Ecto neural progenitor cell (in vitro differentiated cells): ENCODE measurements at regions not wholly inside any gene's neighbourhood (a gene's known extent, or its start where the extent isn't known, plus 50 kb on each side); places are given as distances from the start of the nearest gene placed in this dataset.
A peak's percentile ranks its signal among the peaks of the same experiment; 100 is the strongest.

Source experiments
- DNase-seq: peaks from one replicate; pipeline ENCODE4 v3.0.0-alpha.2; 2018; ENCODE audit warnings: low spot score

DNA sequence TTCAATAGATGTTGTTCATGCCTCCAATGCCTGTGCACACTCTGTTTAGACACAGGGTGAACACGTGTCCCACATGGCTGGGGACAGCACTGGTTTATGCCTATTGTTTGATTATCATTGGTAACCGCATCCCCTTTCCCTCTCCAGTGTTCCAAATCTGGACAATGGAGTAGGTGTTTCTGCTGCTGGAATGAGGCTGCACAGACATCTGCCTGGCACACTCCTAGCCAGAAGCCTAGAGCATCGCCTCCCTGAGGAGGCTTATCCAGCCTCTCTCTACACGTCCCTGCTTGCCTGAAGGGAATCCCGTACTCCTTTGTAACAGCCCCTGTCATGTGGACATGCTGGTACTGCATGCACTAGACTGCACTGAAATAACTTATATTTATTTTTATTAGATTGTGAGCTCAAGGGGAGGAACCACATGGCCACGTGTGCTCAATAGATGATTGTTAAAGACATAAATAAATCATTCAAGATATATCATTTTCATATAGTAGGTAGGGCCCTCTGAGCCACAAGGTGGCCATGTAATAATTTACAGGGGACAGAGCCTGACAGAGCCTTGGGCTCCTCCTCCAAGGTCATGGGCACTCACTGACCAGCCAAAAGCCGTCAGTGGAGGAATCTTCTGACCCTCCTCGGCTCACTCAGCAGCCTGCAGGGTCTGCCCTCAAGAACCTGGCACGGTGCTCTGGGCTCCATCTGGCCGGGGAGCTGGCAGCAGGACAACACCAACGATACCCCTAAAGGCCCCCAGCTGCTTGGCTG, 310.9 kb upstream of the ZNF32 start:
- peak; percentile 16 for DNase-seq

DNA sequence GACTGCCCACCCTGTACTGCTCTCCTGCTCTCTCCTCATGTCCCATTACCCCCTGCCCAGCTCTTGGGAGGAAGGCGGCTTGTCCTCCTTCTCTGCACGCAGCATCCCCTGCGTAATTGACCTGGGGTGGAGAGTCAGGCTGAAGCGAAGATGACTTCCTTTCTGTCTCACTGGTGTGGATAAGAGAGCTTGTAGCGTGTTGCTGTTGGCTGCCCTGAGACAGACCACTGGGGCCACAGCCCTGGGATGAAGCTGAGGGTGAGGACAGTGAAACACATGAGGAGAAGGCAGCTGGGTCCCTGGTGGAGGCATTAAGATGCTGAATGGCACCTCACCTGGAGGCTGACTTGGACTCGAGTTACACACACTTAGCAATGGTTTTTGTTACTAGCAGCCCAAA, 310.3 kb upstream of the ZNF32 start:
- peak; percentile 35 for DNase-seq

DNA sequence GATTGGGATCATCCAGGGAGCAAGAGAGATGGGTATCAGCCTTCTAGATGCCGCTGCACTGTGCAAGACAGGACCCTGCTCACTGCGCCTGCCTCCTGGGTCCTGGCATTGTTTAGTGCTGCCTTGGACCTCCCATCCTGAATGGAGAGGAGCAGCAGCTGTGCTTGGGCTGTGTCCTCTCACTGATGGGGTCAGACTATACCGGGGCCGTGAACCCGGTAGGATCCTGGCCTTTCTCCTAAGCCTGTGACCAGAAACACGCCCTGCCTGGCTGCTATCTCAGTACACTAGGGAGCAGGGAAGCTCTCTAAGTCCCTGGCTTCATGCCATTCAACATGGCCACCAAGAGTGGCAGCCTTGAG, 309.4 kb upstream of the ZNF32 start:
- peak; percentile 20 for DNase-seq

- DNase-seq, result peak; percentile 17
Measured at GRCh38 chr10:43957267-43958070, 308.8 kb upstream of the ZNF32 start.

DNA sequence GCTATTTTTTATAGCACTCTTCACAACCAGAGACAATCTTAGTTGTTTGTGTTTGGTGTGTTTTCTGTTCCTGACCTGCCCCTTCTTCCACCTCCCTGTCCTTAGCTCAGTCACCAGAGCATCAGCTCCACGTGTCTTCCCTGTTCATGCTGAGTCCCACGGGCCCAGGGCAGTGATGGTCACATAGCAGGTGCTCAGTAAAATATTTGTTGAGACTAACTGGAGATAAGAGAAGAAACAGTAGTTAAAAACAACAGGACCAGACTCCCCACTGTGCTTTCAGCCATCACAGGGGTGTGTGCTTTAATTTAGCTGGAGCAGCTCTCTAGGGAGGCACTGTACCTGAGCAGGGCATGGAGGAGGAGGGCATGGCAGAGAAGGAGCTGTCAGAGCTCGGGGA, 307.3 kb upstream of the ZNF32 start:
- DNase-seq, result no peak

- DNase-seq, result peak; percentile 28
Measured at GRCh38 chr10:43955002-43955596, 306.4 kb upstream of the ZNF32 start.

- peak; percentile 20 for DNase-seq
Measured at GRCh38 chr10:43953672-43954071, 305.0 kb upstream of the ZNF32 start.

- DNase-seq, result peak; percentile 8
Measured at GRCh38 chr10:43952760-43953159, 304.1 kb upstream of the ZNF32 start.

DNA sequence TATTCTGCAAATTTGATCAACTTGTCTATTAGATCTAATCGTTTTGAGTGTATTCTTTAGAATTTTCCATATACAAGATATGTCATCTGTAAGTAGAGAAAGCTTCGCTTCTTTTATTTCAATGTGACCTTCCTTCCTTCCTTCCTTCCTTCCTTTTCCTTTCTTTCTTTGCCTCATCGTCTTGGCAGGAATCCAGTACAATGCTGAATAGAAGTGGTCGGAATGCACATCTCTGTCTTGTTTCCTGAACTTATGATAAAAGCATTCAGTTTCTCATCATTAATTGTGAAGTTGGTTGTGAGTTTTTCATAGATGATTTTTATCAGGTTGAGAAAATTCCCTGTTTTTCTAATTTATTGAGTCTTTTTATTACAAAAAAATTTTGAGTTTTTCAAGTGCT, 300.7 kb upstream of the ZNF32 start:
- no peak for DNase-seq

DNA sequence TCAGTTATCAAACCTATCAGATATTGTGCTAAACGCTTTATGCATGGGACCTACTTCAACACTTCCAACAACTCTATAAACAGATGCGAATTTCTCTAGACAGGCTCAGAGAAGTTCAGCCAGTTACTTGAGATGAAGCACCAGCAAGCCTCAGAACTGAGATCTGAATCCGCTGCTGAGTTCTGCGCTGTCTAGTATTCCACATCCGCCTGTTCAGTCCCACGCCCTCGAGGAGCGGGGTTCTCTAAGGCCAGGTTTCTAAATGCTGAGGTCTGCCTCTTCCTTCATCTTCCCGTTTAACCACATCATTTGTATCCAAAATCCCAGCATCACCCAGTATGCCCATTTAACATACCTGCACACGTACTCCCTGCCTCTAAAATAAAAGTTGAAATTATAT, 297.8 kb upstream of the ZNF32 start:
- no peak for DNase-seq

DNA sequence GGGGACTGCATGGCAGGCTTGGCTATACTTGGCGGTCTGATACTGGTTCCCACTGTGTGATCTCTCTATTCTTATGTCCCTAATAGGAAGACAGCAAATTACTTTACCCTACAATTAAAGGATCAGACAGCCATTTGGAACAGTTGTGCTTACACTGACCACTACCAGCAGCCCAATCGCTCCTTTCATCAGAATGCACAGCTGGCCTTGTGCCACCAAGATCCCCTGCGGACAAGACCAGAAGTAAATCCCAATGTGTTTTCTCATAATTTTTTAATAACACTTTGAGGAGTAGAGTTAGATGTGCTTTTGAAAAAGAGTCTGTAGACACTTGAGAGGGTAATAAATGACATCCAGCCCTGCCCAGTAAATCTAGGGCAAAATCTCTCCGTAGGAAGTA, 297.2 kb upstream of the ZNF32 start:
- no peak for DNase-seq

DNA sequence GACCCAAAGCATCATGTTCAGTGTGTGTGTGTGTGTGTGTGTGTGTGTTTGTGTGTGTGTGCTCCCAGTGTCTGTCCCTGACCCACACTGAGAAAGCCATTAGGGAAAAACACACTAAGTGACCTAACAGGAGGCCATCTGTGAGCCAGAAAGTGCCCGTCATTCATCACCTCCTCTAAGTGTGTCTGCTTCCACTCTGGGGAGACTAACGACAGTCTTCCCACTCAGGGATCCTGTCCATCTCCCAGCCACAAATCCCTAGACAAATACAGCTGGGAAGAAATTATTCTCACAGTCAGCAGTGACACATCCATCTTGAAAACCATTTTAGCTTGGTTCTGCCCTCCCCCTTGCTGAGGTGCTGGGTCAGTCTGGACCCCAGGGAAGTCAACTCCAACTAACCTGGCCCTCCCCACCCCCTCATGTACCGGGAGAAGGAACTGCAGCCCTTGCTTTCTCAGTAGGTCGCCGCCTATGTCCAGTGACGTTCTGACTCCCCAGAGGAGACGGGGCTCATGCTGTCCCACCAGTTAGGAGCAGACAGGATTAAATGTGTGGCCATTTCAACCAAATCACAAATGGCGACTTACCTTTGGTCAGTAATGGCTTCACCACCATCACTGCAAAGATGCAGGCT, 296.5 kb upstream of the ZNF32 start:
- peak; percentile 20 for DNase-seq

DNA sequence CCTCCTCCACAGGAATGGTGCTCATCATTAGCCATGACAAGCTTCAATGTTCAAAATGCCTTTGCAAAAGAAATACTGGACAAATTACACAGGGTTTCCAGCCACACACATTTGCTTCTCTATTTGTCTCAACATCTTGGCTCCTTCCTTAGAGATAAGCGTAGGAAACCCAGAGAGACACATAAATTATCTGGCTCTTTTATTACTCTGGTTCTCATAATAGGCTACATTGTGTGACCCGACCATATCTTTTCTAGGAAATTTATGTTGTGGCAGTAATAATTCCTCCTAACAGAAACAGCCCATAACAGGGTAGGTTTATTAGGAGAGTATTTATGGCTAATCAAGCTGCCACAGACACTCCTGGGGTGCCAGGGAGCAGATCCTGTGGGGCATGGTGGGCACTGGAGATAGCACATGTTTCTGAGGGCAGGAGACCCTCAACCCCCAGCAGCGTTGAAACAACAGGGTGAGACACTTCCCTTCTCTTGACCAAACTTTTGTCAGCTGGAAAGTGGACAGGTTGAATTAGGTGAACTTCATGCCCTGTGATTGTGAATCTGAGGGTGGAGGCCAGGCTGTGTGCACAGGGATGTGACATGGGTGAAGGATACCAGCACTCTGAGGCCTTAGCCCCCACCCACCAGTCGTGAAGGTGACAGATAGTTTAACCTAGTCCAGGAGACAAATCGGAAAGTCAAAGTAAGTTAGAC, 295.9 kb upstream of the ZNF32 start:
- DNase-seq, result peak; percentile 9

DNA sequence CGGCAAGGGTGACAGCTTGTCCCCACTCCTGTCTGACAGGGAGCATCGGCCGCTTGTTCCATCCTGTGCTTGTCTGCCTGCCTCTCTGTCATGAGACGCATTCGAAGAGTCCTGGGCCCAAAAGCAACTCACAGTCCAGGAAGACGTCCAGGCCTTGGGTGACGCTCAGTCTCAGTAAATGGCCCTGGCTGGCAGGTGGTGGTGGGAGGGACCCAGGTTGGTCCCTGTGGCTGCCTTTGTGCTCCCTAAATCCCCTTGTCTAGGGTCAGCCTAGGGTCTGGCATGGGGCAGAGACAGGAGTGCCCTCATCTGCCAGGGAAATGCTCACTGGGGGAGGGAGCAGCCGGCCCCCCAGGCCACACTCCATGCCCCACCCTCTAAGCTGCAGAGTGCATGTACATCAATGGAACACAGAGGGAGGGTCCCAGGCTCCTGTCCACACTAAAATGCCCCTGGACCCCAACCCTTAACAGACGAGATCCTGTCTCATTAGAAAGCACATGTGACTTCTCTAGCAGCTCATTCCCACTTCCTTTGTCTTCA, 295.2 kb upstream of the ZNF32 start:
- peak; percentile 35 for DNase-seq

DNA sequence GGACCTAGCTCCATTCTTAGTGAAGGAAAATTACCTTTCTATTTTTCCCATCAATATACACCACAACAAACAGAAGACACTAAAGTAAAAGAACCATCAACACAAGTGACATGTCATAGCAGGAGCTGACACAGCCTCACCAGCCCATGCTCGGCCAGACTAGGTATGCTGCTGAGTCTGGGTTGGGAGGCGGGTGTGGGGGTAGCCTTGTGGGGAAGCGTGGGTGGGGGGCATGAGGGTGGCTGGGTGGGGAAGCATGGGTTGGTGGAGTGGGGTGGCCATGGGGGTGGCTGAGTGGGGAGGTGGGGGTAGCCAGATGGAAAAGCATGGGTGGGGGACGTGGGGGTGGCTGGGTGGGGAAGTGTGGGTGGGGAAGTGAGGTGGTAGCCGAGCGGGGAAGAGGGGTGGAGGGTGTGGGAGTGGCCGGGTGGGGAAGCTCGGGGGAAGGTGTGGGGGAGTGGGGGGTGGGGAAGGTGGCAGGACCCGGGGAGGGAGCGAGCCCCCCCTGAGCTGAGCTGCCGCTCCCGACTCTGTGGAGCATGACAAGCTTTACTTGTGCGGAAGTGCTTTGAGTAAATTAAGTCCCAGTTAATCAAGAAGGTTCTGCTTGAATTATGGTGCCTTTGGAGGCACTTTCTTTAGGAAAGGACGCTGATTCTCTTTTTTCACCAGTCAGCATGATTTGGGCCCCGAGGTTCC, 294.6 kb upstream of the ZNF32 start:
- DNase-seq, result peak; percentile 11

DNA sequence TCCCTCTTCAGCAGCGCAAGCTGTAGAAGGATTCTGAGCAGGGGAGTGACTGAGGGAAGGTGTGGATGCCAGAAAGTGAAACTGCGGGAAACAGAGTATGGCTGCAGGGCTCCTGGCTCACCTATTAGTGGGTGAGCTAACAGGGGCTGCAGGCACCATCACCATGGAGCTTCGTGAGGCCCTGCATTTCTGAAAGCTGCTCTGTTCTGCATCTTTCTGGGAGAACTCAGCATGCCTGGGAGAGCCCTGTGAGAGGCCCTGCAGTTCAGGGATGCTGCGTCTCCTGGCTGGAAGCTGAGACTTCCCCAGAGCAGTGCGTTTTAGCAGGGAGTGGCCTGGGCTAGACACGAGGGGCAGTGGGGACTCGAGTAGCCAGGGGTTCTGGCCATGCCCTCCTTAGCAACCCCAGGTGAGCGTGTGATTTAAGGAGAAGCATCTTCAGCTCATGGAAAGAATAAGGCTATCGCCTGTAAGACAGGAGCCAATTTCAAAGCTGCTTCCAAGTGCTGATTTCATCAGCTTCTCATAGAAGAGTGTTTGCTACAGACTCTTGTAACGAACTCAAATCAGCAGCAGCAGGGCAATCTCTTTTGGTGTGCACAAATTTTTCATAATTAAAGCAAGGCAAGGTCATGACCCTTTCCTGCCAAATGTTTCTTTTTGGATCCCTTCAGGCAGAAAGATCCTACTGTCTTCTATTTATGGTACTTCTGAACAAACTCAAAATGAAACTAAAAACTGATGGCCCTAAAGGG, 293.6 kb upstream of the ZNF32 start:
- peak; percentile 41 for DNase-seq

- peak; percentile 22 for DNase-seq
Measured at GRCh38 chr10:43940898-43941837, 292.5 kb upstream of the ZNF32 start.

DNA sequence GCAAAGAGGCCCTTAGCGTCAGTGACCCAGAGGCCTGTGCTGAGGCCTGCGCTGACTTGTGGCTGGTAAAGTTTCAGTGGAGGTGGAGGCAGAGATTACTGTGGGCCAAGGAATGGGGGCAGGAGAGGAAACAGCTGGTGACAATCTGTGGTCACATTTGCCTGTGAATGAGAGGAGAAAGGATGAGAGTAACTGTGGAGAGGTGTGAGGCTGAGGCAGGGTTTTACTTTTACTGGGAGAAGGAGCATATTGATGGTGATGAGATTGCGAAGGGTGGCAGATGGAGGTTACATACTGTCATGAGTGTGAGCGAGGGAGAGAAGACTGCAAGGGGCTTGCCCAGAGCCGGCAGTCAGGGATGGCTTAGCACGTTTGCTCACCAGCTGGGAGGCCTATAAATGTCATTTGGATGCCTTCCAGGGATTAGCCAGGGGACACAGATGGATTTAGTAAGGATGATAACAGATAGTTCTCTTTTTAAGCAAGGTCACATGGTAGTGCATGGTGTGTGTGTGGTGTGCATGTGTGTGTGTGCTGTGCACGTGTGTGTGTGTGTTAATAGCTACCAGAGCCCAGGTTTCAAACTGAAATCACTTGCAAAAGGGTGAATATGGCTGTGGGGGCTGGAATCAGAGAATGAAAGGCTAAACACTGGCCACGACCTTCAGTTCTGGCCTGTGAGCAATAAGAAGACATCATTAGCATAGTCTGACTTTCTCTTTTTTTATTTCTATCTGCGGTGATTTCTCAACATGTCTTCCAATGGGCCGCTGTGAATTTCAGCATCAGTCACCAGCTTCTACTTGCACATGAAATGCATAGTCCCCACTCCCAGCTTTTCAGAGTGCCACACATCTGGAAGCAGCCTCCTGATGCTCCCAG, 291.5 kb upstream of the ZNF32 start:
- DNase-seq, result peak; percentile 38
